Fibroblast of skin of left biceps (primary cell): ENCODE measurements at regions not wholly inside any gene's neighbourhood (a gene's known extent, or its start where the extent isn't known, plus 50 kb on each side); places are given as distances from the start of the nearest gene placed in this dataset.
"Not testable (repeated sequence)": the region's sequence is repeated elsewhere in the genome, so short reads cannot be mapped to it uniquely, and the experiment has no call there.

ENCODE experiments used
- DNase-seq, 2 experiments: peaks; one replicate each; pipeline ENCODE4 v3.0.0-alpha.2; 2013; ENCODE audit warnings: low read depth in 2 of 2

GRCh38 chr2:87512864-87513530, 234.9 kb upstream of the PLGLB2 start:
- DNase-seq = not testable (repeated sequence)

- not testable (repeated sequence) for DNase-seq
Measured at GRCh38 chr2:87514034-87514433, 233.9 kb upstream of the PLGLB2 start.

- DNase-seq = not testable (repeated sequence)
Measured at GRCh38 chr2:87514515-87514914, 233.4 kb upstream of the PLGLB2 start.

- not testable (repeated sequence) for DNase-seq
Measured at GRCh38 chr2:87515226-87515625, 232.7 kb upstream of the PLGLB2 start.

GRCh38 chr2:87515875-87516274, 232.0 kb upstream of the PLGLB2 start:
- DNase-seq = not testable (repeated sequence)

GRCh38 chr2:87516369-87516967, 231.4 kb upstream of the PLGLB2 start:
- DNase-seq = not testable (repeated sequence)

GRCh38 chr2:87517438-87517837, 230.4 kb upstream of the PLGLB2 start:
- DNase-seq = not testable (repeated sequence)

- DNase-seq = not testable (repeated sequence)
Measured at GRCh38 chr2:87518066-87518465, 229.8 kb upstream of the PLGLB2 start.

GRCh38 chr2:87518547-87518946, 229.3 kb upstream of the PLGLB2 start:
- DNase-seq = not testable (repeated sequence)

- not testable (repeated sequence) for DNase-seq
Measured at GRCh38 chr2:87519158-87520011, 228.5 kb upstream of the PLGLB2 start.

- DNase-seq = not testable (repeated sequence)
Measured at GRCh38 chr2:87521057-87521456, 226.8 kb upstream of the PLGLB2 start.

- DNase-seq = not testable (repeated sequence)
Measured at GRCh38 chr2:87521489-87521888, 226.4 kb upstream of the PLGLB2 start.

- not testable (repeated sequence) for DNase-seq
Measured at GRCh38 chr2:87524619-87525188, 223.2 kb upstream of the PLGLB2 start.

GRCh38 chr2:87525497-87525991, 222.3 kb upstream of the PLGLB2 start:
- not testable (repeated sequence) for DNase-seq

- not testable (repeated sequence) for DNase-seq
Measured at GRCh38 chr2:87526258-87526657, 221.6 kb upstream of the PLGLB2 start.

- DNase-seq = not testable (repeated sequence)
Measured at GRCh38 chr2:87531968-87532715, 215.7 kb upstream of the PLGLB2 start.

GRCh38 chr2:87533390-87534272, 214.3 kb upstream of the PLGLB2 start:
- not testable (repeated sequence) for DNase-seq

- not testable (repeated sequence) for DNase-seq
Measured at GRCh38 chr2:87534273-87534889, 213.5 kb upstream of the PLGLB2 start.

GRCh38 chr2:87536427-87536826, 211.5 kb upstream of the PLGLB2 start:
- not testable (repeated sequence) for DNase-seq

- DNase-seq = not testable (repeated sequence)
Measured at GRCh38 chr2:87537251-87537671, 210.6 kb upstream of the PLGLB2 start.
